Activated CD8-positive, alpha-beta memory T cell treated with anti-CD3 and anti-CD28 coated beads for 1 hour (primary cell): ENCODE measurements at regions not wholly inside any gene's neighbourhood (a gene's known extent, or its start where the extent isn't known, plus 50 kb on each side); places are given as distances from the start of the nearest gene placed in this dataset.

Experiments
- DNase-seq, 2 donors: peaks; one replicate each; pipeline ENCODE4 v3.0.0-alpha.2; 2020; ENCODE audit warnings: low read depth in 1 of 2; ENCODE audit errors: extremely low read depth in 1 of 2

DNA sequence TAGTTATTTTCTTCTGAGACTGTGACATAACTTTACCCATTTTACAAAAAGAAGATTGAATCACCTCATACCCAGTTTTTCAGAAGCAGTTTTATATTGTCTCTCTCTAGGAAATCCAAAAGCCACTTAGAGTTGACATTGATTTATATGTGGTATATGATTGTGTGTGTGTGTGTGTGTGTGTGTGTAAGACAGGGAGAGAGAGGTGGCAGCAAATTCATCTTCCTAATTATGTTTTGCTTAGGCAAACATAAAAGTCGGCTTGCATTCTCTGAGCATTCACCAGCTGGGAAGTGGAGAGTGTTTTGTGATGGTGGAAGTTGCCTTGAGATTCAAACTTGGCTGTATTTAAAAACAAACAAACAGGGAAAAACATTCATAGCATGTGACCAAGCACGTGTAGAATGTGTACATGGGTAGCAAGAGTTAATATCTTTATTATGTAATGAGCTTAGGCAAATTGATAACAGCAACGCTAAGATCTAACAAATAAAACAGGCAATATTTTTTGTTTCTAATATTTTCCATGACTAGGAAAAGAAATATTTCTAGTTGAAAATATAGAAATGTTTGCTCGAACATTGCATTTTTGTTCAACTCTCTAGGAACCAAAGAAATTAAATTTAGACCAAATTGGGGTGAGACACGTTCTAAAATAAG is 64.4 kb upstream of the IGF1R start:
- no peak for DNase-seq

GRCh38 chr15:98586066-98586465 is 62.3 kb upstream of the IGF1R start:
- DNase-seq, result no peak

GRCh38 chr15:98592136-98592535 is 56.2 kb upstream of the IGF1R start:
- DNase-seq, result no peak

DNA sequence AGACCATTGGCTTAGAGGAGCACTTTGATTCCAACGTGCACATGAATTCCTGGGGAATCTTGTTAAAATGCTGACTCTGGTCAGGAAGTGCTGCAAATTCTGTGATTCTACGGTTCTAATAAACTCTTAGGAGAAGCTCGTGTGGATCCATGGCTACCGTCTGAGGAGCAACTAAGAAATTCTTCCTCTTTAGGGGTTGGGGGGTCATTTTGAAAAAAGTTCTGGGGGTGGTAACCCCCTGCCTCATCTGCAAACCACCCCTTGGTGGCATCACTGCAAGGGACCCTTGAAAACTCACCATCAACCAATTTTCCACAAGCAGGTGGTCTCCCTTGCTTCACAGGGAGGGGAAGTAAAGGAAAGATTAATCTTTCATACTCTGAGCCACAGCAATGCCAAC is 52.2 kb upstream of the IGF1R start:
- DNase-seq, result no peak

GRCh38 chr15:98596885-98597392 is 51.4 kb upstream of the IGF1R start:
- DNase-seq, result no peak

- DNase-seq, result no peak
Measured at GRCh38 chr15:98597666-98598065, 50.7 kb upstream of the IGF1R start.
